ENCODE measurements at regions not wholly inside any gene's neighbourhood (a gene's known extent, or its start where the extent isn't known, plus 50 kb on each side); places are given as distances from the start of the nearest gene placed in this dataset.
"Not testable (repeated sequence)": the region's sequence is repeated elsewhere in the genome, so short reads cannot be mapped to it uniquely, and the experiment has no call there.

DNA sequence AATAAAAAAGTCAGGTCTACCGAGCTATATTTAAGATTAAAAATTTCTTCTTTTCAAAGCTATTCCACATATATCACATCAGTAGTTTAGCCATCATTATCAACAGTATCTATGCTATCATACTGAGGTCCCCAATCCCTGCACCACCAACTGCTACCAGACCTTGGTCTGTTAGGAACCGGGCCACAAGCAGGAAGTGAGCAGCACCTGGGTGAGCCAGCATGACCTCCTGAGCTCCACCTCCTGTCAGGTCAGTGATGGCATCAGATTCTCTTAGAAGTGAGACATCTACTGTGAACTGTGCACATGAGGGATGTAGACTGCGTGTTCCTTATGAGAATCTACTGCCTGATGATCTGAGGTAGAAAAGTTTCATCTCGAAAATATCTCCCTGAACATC lies 632.1 kb upstream of the KCND2 start:
- TF ChIP-seq, protein P1, sequence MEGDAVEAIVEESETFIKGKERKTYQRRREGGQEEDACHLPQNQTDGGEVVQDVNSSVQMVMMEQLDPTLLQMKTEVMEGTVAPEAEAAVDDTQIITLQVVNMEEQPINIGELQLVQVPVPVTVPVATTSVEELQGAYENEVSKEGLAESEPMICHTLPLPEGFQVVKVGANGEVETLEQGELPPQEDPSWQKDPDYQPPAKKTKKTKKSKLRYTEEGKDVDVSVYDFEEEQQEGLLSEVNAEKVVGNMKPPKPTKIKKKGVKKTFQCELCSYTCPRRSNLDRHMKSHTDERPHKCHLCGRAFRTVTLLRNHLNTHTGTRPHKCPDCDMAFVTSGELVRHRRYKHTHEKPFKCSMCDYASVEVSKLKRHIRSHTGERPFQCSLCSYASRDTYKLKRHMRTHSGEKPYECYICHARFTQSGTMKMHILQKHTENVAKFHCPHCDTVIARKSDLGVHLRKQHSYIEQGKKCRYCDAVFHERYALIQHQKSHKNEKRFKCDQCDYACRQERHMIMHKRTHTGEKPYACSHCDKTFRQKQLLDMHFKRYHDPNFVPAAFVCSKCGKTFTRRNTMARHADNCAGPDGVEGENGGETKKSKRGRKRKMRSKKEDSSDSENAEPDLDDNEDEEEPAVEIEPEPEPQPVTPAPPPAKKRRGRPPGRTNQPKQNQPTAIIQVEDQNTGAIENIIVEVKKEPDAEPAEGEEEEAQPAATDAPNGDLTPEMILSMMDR (IDR thresholded peaks at IDR 0.05; ENCODE audit: low read depth, low read length) = no peak
- no peak overlapping the region for H3K4me3 ChIP-seq (replicated peaks in 1 of 2; ENCODE audit: low read depth in 2 of 2, low read length in 2 of 2)
- DNase-seq (ENCODE audit: low read depth in 2 of 2) = no peak

- TF ChIP-seq, protein P1 (IDR thresholded peaks at IDR 0.05; ENCODE audit: low read depth, low read length) = no peak
- DNase-seq (ENCODE audit: low read depth in 2 of 2) = no peak
- H3K4me3 ChIP-seq (replicated peaks in 1 of 2; ENCODE audit: low read depth in 2 of 2, low read length in 2 of 2) = no peak overlapping the region
Observed at GRCh38 chr7:119643558-119643957, 629.4 kb upstream of the KCND2 start.

- DNase-seq (ENCODE audit: low read depth in 2 of 2) = peak in 1 of 2 donors; percentile 15
- TF ChIP-seq, protein P1 (IDR thresholded peaks at IDR 0.05; ENCODE audit: low read depth, low read length) = no peak
- H3K4me3 ChIP-seq (replicated peaks in 1 of 2; ENCODE audit: low read depth in 2 of 2, low read length in 2 of 2) = no peak overlapping the region
Observed at GRCh38 chr7:119647286-119647685, 625.7 kb upstream of the KCND2 start.

GRCh38 chr7:119648752-119649151 lies 624.2 kb upstream of the KCND2 start:
- not testable (repeated sequence) for DNase-seq (ENCODE audit: low read depth in 2 of 2)

GRCh38 chr7:119660080-119660479 lies 612.9 kb upstream of the KCND2 start:
- TF ChIP-seq, protein P1 (IDR thresholded peaks at IDR 0.05; ENCODE audit: low read depth, low read length) = no peak
- no peak overlapping the region for H3K4me3 ChIP-seq (replicated peaks in 1 of 2; ENCODE audit: low read depth in 2 of 2, low read length in 2 of 2)
- DNase-seq (ENCODE audit: low read depth in 2 of 2) = no peak

More at GRCh38 chr7:119648752-119649151, 624.2 kb upstream of the KCND2 start:
- H3K4me3 ChIP-seq (replicated peaks in 1 of 2; ENCODE audit: low read depth in 2 of 2, low read length in 2 of 2) = not testable (repeated sequence)

DNA sequence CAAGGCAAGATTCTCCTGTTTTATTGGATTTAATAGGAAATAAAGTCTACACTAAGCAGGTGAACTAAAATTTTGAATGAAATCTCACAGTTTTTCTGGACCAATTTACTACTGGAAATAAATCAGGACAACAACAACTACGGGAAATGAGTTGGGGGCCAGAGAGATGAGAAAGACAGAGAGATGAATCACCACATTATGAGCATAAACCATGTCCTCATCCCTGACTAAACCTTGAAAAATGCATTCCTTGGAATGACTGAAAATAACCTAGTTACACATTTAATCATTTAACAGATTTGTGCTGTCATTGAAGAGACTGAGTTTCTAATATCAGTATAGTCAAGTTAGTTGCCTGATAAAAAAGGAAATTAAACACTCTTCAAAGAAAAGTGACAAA lies 608.4 kb upstream of the KCND2 start:
- TF ChIP-seq, protein P1 (IDR thresholded peaks at IDR 0.05; ENCODE audit: low read depth, low read length) = no peak
- DNase-seq (ENCODE audit: low read depth in 2 of 2) = peak; percentile 57 to 90
- no peak overlapping the region for H3K4me3 ChIP-seq (replicated peaks in 1 of 2; ENCODE audit: low read depth in 2 of 2, low read length in 2 of 2)

DNA sequence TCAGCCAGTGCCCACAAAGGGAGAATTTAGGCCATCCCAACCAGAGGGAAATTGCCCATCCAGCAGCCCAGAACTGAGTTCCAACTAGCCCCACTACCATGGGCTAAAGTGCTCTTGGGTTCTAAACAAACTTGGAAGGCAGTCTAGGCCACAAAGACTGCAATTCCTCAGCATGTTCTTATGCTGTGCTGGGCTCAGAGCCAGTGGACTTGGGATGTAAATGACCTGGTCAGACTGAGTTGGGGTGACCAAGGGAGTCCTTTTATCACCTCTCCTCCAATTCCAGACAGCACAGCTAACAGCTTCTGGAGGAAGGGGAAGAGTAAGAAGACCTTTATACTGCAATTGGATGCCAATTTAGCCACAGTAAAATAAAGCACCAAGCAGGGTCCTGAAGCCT lies 607.2 kb upstream of the KCND2 start:
- TF ChIP-seq, protein P1 (IDR thresholded peaks at IDR 0.05; ENCODE audit: low read depth, low read length) = no peak
- DNase-seq (ENCODE audit: low read depth in 2 of 2) = peak; percentile 19 to 22
- no peak overlapping the region for H3K4me3 ChIP-seq (replicated peaks in 1 of 2; ENCODE audit: low read depth in 2 of 2, low read length in 2 of 2)
